Omental fat pad (tissue), 3 donors: ENCODE measurements at regions not wholly inside any gene's neighbourhood (a gene's known extent, or its start where the extent isn't known, plus 50 kb on each side); places are given as distances from the start of the nearest gene placed in this dataset.

Experiments used
- ATAC-seq: fragments of 150-250 bp; one replicate; pipeline ENCODE4 v1.9.1; 2016; ENCODE audit warnings: mild to moderate bottlenecking, moderate library complexity; ENCODE audit not compliant: low FRiP score
- DNase-seq: peaks from one replicate; pipeline ENCODE4 v3.0.0-alpha.2; 2019; ENCODE audit warnings: low spot score
- CTCF ChIP-seq, 3 donors: fragments of 450-650 bp; IDR thresholded peaks; one replicate each; pipeline ENCODE4 v1.5.1; 2016 to 2017; ENCODE audit warnings: antibody characterized with exemption in 3 of 3, mild to moderate bottlenecking in 3 of 3, moderate library complexity in 2 of 3

- TF ChIP-seq CTCF (IDR thresholded peaks at IDR 0.05): no peak
- DNase-seq (no peak), ATAC-seq (peak; percentile 11)
Observed at GRCh38 chr2:129799036-129799958, 180.2 kb upstream of the RAB6C start.

GRCh38 chr2:129800285-129800684, 179.2 kb upstream of the RAB6C start:
- ATAC-seq (no peak), DNase-seq (no peak)
- no peak for TF ChIP-seq CTCF (IDR thresholded peaks at IDR 0.05)

GRCh38 chr2:129800686-129801085, 178.8 kb upstream of the RAB6C start:
- TF ChIP-seq CTCF (IDR thresholded peaks at IDR 0.05): no peak
- DNase-seq (no peak), ATAC-seq (no peak)

- DNase-seq (no peak), ATAC-seq (no peak)
- no peak for TF ChIP-seq CTCF (IDR thresholded peaks at IDR 0.05)
Observed at GRCh38 chr2:129801575-129801974, 177.9 kb upstream of the RAB6C start.

GRCh38 chr2:129802290-129802689, 177.2 kb upstream of the RAB6C start:
- ATAC-seq (no peak), DNase-seq (no peak)
- no peak for TF ChIP-seq CTCF (IDR thresholded peaks at IDR 0.05)

- no peak for TF ChIP-seq CTCF (IDR thresholded peaks at IDR 0.05)
- no peak for DNase-seq
Observed at GRCh38 chr2:129803032-129803431, 176.4 kb upstream of the RAB6C start.

GRCh38 chr2:129803871-129804270, 175.6 kb upstream of the RAB6C start:
- TF ChIP-seq CTCF (IDR thresholded peaks at IDR 0.05): no peak
- DNase-seq (no peak), ATAC-seq (no peak)

More at GRCh38 chr2:129803032-129803431, 176.4 kb upstream of the RAB6C start:
- no peak for ATAC-seq
